Liver (tissue), 8 donors: ENCODE measurements at regions not wholly inside any gene's neighbourhood (a gene's known extent, or its start where the extent isn't known, plus 50 kb on each side); places are given as distances from the start of the nearest gene placed in this dataset.

ENCODE experiments used
- DNase-seq: peaks from one replicate; pipeline ENCODE4 v3.0.0-alpha.2; 2017; ENCODE audit warnings: low spot score
- H3K27ac ChIP-seq, 2 donors: one replicate each; pipeline ENCODE4 v1.7.0; 2013; ENCODE audit warnings: inconsistent platforms in 2 of 2, low read length in 2 of 2, control low read depth in 1 of 2, low read depth in 1 of 2, mild to moderate bottlenecking in 1 of 2
- H3K27me3 ChIP-seq, 4 donors: one replicate each; pipeline versions ENCODE4 v1.6.1 to v1.7.0; 2013; ENCODE audit warnings: low read length in 3 of 4, inconsistent platforms in 1 of 4, mild to moderate bottlenecking in 1 of 4, moderate library complexity in 1 of 4; ENCODE audit not compliant: control insufficient read depth in 4 of 4, insufficient read depth in 4 of 4
- H3K36me3 ChIP-seq, 4 donors: one replicate each; pipeline versions ENCODE4 v1.6.1 to v1.7.0; 2013; ENCODE audit warnings: low read length in 3 of 4, mild to moderate bottlenecking in 3 of 4, low read depth in 1 of 4, moderate library complexity in 1 of 4; ENCODE audit not compliant: control insufficient read depth in 4 of 4, insufficient read depth in 3 of 4
- H3K4me1 ChIP-seq, 4 donors: one replicate each; pipeline versions ENCODE4 v1.6.1 to v1.7.0; 2013; ENCODE audit warnings: low read length in 3 of 4, mild to moderate bottlenecking in 3 of 4, moderate library complexity in 1 of 4; ENCODE audit not compliant: control insufficient read depth in 4 of 4, insufficient read depth in 4 of 4
- H3K4me3 ChIP-seq, 3 donors: one replicate each; pipeline versions ENCODE4 v1.6.1 to v1.7.0; 2013; ENCODE audit warnings: low read length in 3 of 3, control low read depth in 1 of 3, low read depth in 1 of 3, mild to moderate bottlenecking in 1 of 3
- H3K9ac ChIP-seq, 2 donors: one replicate each; pipeline ENCODE4 v1.7.0; 2013; ENCODE audit warnings: low read length in 2 of 2, mild to moderate bottlenecking in 2 of 2, moderate library complexity in 2 of 2, control low read depth in 1 of 2, low read depth in 1 of 2
- H3K9me3 ChIP-seq, 4 donors: one replicate each; pipeline versions ENCODE4 v1.6.1 to v1.7.0; 2013; ENCODE audit warnings: low read length in 3 of 4; ENCODE audit not compliant: control insufficient read depth in 4 of 4
- ATF3 ChIP-seq: IDR thresholded peaks from 2 replicates; pipeline ENCODE4 v1.6.1; 2016; ENCODE audit warnings: antibody characterized with exemption
- CTCF ChIP-seq: fragments of 150-350 bp; IDR thresholded peaks from 2 replicates; pipeline ENCODE4 v1.5.1; 2017; ENCODE audit warnings: improper control_type of control experiment, low read depth, low read length; ENCODE audit not compliant: missing input control
- EGR1 ChIP-seq, 2 donors: IDR thresholded peaks; 2 replicates each; pipeline ENCODE4 v1.6.1; 2016 to 2018; ENCODE audit warnings: antibody characterized with exemption in 2 of 2, low read depth in 2 of 2
- FOXA1 ChIP-seq: IDR thresholded peaks from 2 replicates; pipeline ENCODE4 v1.6.1; 2016; ENCODE audit warnings: antibody characterized with exemption
- FOXA2 ChIP-seq: IDR thresholded peaks from 2 replicates; pipeline ENCODE4 v1.6.1; 2016; ENCODE audit warnings: antibody characterized with exemption
- GABPA ChIP-seq, 2 donors: IDR thresholded peaks in 1 of 2; conservative IDR thresholded peaks in 1 of 2; 2 replicates each; pipeline ENCODE4 v1.6.1; 2016; ENCODE audit warnings: antibody characterized with exemption in 2 of 2, mild to moderate bottlenecking in 1 of 2, moderate library complexity in 1 of 2
- HNF4G ChIP-seq: IDR thresholded peaks from 2 replicates; pipeline ENCODE4 v1.6.1; 2016; ENCODE audit warnings: antibody characterized with exemption
- JUND ChIP-seq, 2 donors: IDR thresholded peaks; 2 replicates each; pipeline ENCODE4 v1.6.1; 2016; ENCODE audit warnings: antibody characterized with exemption in 2 of 2
- MAX ChIP-seq: IDR thresholded peaks from 2 replicates; pipeline ENCODE4 v1.6.1; 2016; ENCODE audit warnings: antibody characterized with exemption
- NR2F2 ChIP-seq: IDR thresholded peaks from 2 replicates; pipeline ENCODE4 v1.6.1; 2016; ENCODE audit warnings: antibody characterized with exemption
- RAD21 ChIP-seq, 2 donors: IDR thresholded peaks; 2 replicates each; pipeline ENCODE4 v1.6.1; 2016; ENCODE audit warnings: antibody characterized with exemption in 2 of 2, mild to moderate bottlenecking in 2 of 2
- REST ChIP-seq: IDR thresholded peaks from 2 replicates; pipeline ENCODE4 v1.6.1; 2016; ENCODE audit warnings: antibody characterized with exemption, mild to moderate bottlenecking
- RXRA ChIP-seq, 2 donors: IDR thresholded peaks; 2 replicates each; pipeline ENCODE4 v1.6.1; 2017 to 2018; ENCODE audit warnings: antibody characterized with exemption in 2 of 2, mild to moderate bottlenecking in 1 of 2
- SP1 ChIP-seq: IDR thresholded peaks from 2 replicates; pipeline ENCODE4 v1.6.1; 2018; ENCODE audit warnings: antibody characterized with exemption, mild to moderate bottlenecking
- TAF1 ChIP-seq: conservative IDR thresholded peaks from 2 replicates; pipeline ENCODE4 v1.6.1; 2016; ENCODE audit warnings: antibody characterized with exemption, mild to moderate bottlenecking
- ZBTB33 ChIP-seq: IDR thresholded peaks from 2 replicates; pipeline ENCODE4 v1.6.1; 2016; ENCODE audit warnings: antibody characterized with exemption
- WGBS: extraction: QIAGEN DNeasy Blood & Tissue Kit; methylation state at CpG from one replicate; pipeline ENCODE4 v1.1.7; 2013; 5-methylcytosine and 5-hydroxymethylcytosine counted together
- donor health status: healthy.
- donor health status: healthy.
- donor health status: healthy.
- donor health status: healthy.
- donor health status: healthy.

- H3K4me3 ChIP-seq = no peak overlapping the region
- DNase-seq = no peak
- no peaks in the 10 kb centered on the region for H3K36me3 ChIP-seq
- H3K9ac ChIP-seq = no peak overlapping the region
- H3K27ac ChIP-seq = no peak overlapping the region
- H3K4me1 ChIP-seq = no peaks in the 10 kb centered on the region
- TF ChIP-seq FOXA1 (no peak), RAD21 (IDR thresholded peaks at IDR 0.05) (no peak), TAF1 (no peak), HNF4G (no peak), CTCF (no peak), NR2F2 (no peak), FOXA2 (no peak), SP1 (no peak), ATF3 (no peak), JUND (IDR thresholded peaks at IDR 0.05) (no peak), REST (no peak), GABPA (IDR thresholded peaks at IDR 0.05 in 1 of 2, conservative IDR thresholded peaks at IDR 0.05 in 1 of 2) (no peak), RXRA (IDR thresholded peaks at IDR 0.05) (no peak), ZBTB33 (no peak), EGR1 (IDR thresholded peaks at IDR 0.05; ENCODE audit: low read depth in 2 of 2) (no peak)
- peaks cover 0 to 4% (median 0%) of the 10 kb centered on the region in 4 donors for H3K27me3 ChIP-seq
- H3K9me3 ChIP-seq = no peaks in the 10 kb centered on the region
These were observed 206.8 kb upstream of the SLC24A2 start for GRCh38 chr9:19995619-19996018.

- no peak overlapping the region for H3K27ac ChIP-seq
- no peaks in the 10 kb centered on the region for H3K4me1 ChIP-seq
- 75% methylated on average over 2 of the region's 2 CpGs for WGBS
- no peak overlapping the region for H3K4me3 ChIP-seq
- peaks cover 0 to 4% (median 0%) of the 10 kb centered on the region in 4 donors for H3K27me3 ChIP-seq
- H3K36me3 ChIP-seq = no peaks in the 10 kb centered on the region
- H3K9ac ChIP-seq = no peak overlapping the region
- TF ChIP-seq EGR1 (IDR thresholded peaks at IDR 0.05; ENCODE audit: low read depth in 2 of 2) (no peak), HNF4G (no peak), NR2F2 (no peak), MAX (no peak), RXRA (IDR thresholded peaks at IDR 0.05) (no peak), TAF1 (no peak), SP1 (no peak), ATF3 (no peak), GABPA (IDR thresholded peaks at IDR 0.05 in 1 of 2, conservative IDR thresholded peaks at IDR 0.05 in 1 of 2) (no peak), JUND (IDR thresholded peaks at IDR 0.05) (no peak), FOXA1 (no peak)
- H3K9me3 ChIP-seq = no peaks in the 10 kb centered on the region
- no peak for DNase-seq
These were observed 205.5 kb upstream of the SLC24A2 start for GRCh38 chr9:19994296-19994695.
